Endothelial cell of umbilical vein (primary cell): ENCODE measurements at regions not wholly inside any gene's neighbourhood (a gene's known extent, or its start where the extent isn't known, plus 50 kb on each side); places are given as distances from the start of the nearest gene placed in this dataset.

Experiments
- BruUV-seq: library from RNA; stranded (reverse); fragments of 400-500 nt; replicated peaks from 2 replicates; lab custom pipeline; 2021; lab: Mats Ljungman, UMichigan
- CTCF ChIA-PET: fragments of 300-600, 350-600 bp; sonication (Branson Sonifier 250); formaldehyde crosslinking; loops from one replicate; lab custom pipeline; 2021; ENCODE audit warnings: antibody characterized with exemption, inconsistent platforms; lab: Charles Lee
- POLR2A ChIA-PET: fragments of 300-600, 350-600 bp; sonication (Branson Sonifier 250); formaldehyde crosslinking; loops from one replicate; lab custom pipeline; 2021; ENCODE audit warnings: antibody characterized with exemption, inconsistent platforms; lab: Charles Lee
- DNase-seq: peaks from one replicate; pipeline ENCODE4 v3.0.0-alpha.2; 2011; ENCODE audit warnings: low read depth, low spot score
- FAIRE-seq: peaks from 2 replicates; lab custom pipeline; 2011; peaks lifted over from hg19 to GRCh38; lab: Jason Lieb, UNC
- H2AFZ ChIP-seq: 2 replicates; pipeline ENCODE4 v1.6.0; 2012; ENCODE audit warnings: low read depth, low read length, control low read depth, inconsistent platforms
- H3K27ac ChIP-seq: 2 replicates; pipeline ENCODE4 v1.5.1; 2011; ENCODE audit warnings: low read depth, mild to moderate bottlenecking, control low read depth, low read length, moderate library complexity; ENCODE audit not compliant: insufficient read depth
- H3K27me3 ChIP-seq, 2 experiments: 2 replicates each; pipeline versions ENCODE4 v1.6.0 to v1.6.1; 2011; ENCODE audit warnings: low read length in 2 of 2, mixed read lengths in 1 of 2; ENCODE audit not compliant: control insufficient read depth in 2 of 2, insufficient read depth in 2 of 2
- H3K36me3 ChIP-seq, 2 experiments: 2 replicates in 1 of 2; 3 replicates in 1 of 2; pipeline ENCODE4 v1.5.1; 2011; ENCODE audit warnings: low read length in 2 of 2, mild to moderate bottlenecking in 1 of 2, moderate library complexity in 1 of 2; ENCODE audit not compliant: control insufficient read depth in 2 of 2, insufficient read depth in 2 of 2; ENCODE audit errors: extremely low read depth in 1 of 2
- H3K4me1 ChIP-seq: 3 replicates; pipeline ENCODE4 v1.5.1; 2011; ENCODE audit warnings: mild to moderate bottlenecking, low read length; ENCODE audit not compliant: control insufficient read depth, insufficient read depth; ENCODE audit errors: extremely low read depth
- H3K4me2 ChIP-seq: 2 replicates; pipeline ENCODE4 v1.6.1; 2011; ENCODE audit warnings: low read length, control low read depth, mixed read lengths; ENCODE audit not compliant: insufficient read depth
- H3K4me3 ChIP-seq, 3 experiments: fragments of 200-600 bp in 1 of 3; sonication (generic), shearing (Covaris generic) in 1 of 3; replicated peaks in 1 of 3; 2 replicates each; pipeline ENCODE4 v1.5.1; 2011 to 2016; ENCODE audit warnings: control low read depth in 3 of 3, low read length in 3 of 3, mild to moderate bottlenecking in 2 of 3, inconsistent platforms in 1 of 3, low read depth in 1 of 3, moderate library complexity in 1 of 3; ENCODE audit not compliant: insufficient read depth in 1 of 3
- H3K79me2 ChIP-seq: 2 replicates; pipeline ENCODE4 v1.6.0; 2012; ENCODE audit warnings: low read length, inconsistent platforms; ENCODE audit not compliant: control insufficient read depth, insufficient read depth
- H3K9ac ChIP-seq: replicated peaks from 2 replicates; pipeline ENCODE3; 2011; ENCODE audit warnings: low read length, control low read depth; ENCODE audit not compliant: insufficient read depth; ENCODE audit errors: extremely low read depth
- H3K9me1 ChIP-seq: replicated peaks from 3 replicates; pipeline ENCODE4 v1.6.0; 2011; ENCODE audit warnings: mild to moderate bottlenecking, low read length; ENCODE audit not compliant: control insufficient read depth, insufficient read depth; ENCODE audit errors: extremely low read depth
- H3K9me3 ChIP-seq: replicated peaks from 2 replicates; pipeline ENCODE4 v1.5.1; 2012; ENCODE audit warnings: low read length, inconsistent platforms; ENCODE audit not compliant: control insufficient read depth, insufficient read depth
- H4K20me1 ChIP-seq: replicated peaks from 2 replicates; pipeline ENCODE3; 2011; ENCODE audit warnings: mild to moderate bottlenecking, low read length; ENCODE audit not compliant: control insufficient read depth, insufficient read depth; ENCODE audit errors: extremely low read depth
- CTCF ChIP-seq, 2 donors: IDR thresholded peaks; 1 replicate in 1 of 2; 2 replicates in 1 of 2; pipeline ENCODE4 v1.5.1; 2011; ENCODE audit warnings: low read length in 2 of 2, mild to moderate bottlenecking in 2 of 2, moderate library complexity in 2 of 2, control low read depth in 1 of 2, inconsistent platforms in 1 of 2, low read depth in 1 of 2; ENCODE audit not compliant: insufficient read depth in 1 of 2; ENCODE audit errors: extremely low read depth in 1 of 2
- EZH2 ChIP-seq: IDR thresholded peaks from 2 replicates; pipeline ENCODE4 v1.6.1; 2012; ENCODE audit warnings: borderline replicate concordance, low read depth, mild to moderate bottlenecking, moderate library complexity, low read length, inconsistent platforms; ENCODE audit not compliant: severe bottlenecking
- FOS ChIP-seq: IDR thresholded peaks from 2 replicates; pipeline ENCODE4 v1.6.1; 2011; ENCODE audit warnings: mild to moderate bottlenecking, low read length, moderate library complexity, borderline replicate concordance; ENCODE audit not compliant: insufficient read depth
- GATA2 ChIP-seq: IDR thresholded peaks from 2 replicates; pipeline ENCODE4 v1.7.0; 2011; ENCODE audit warnings: low read depth, mild to moderate bottlenecking, moderate library complexity, mixed read lengths, low read length; ENCODE audit not compliant: insufficient read length, insufficient read depth
- JUN ChIP-seq: IDR thresholded peaks from 2 replicates; pipeline ENCODE4 v1.6.1; 2011; ENCODE audit warnings: borderline replicate concordance, low read depth; ENCODE audit not compliant: insufficient read length, insufficient read depth
- MYC ChIP-seq: IDR thresholded peaks from one replicate; pipeline ENCODE4 v1.6.1; 2011; ENCODE audit warnings: mild to moderate bottlenecking, low read depth, low read length
- POLR2A ChIP-seq: IDR thresholded peaks from 2 replicates; pipeline ENCODE4 v1.6.1; 2012; ENCODE audit warnings: low read depth, mild to moderate bottlenecking, control low read depth, low read length
- POLR2AphosphoS5 ChIP-seq: IDR thresholded peaks from 2 replicates; pipeline ENCODE4 v1.6.1; 2012; ENCODE audit warnings: low read depth, mild to moderate bottlenecking, control low read depth, low read length, moderate library complexity; ENCODE audit not compliant: insufficient read depth
- dilution Hi-C: fragments of 300-500 bp; cut with MboI; formaldehyde crosslinking; loops from one replicate; pipeline ENCODE4 v1.15.0; 2019; ENCODE audit warnings: low sequenced_read_pairs; ENCODE audit not compliant: extremely low pct_ligation_motif_present
- intact Hi-C: fragments of 100-400 bp; cut with micrococcal nuclease; formaldehyde crosslinking; loops from one replicate; pipeline ENCODE4 v1.10.0; 2022
- TF ChIP-seq, protein P1 (sequence below): IDR thresholded peaks from 2 replicates; pipeline ENCODE4 v1.6.1; 2011; ENCODE audit not compliant: insufficient read depth, insufficient read length

- ChIA-PET CTCF (no interaction called here), POLR2A (no interaction called here)
- Histone ChIP-seq H3K9me3 (no peaks in the 10 kb centered on the region), H3K27ac (no peak overlapping the region), H3K9ac (no peak overlapping the region), H3K79me2 (no peaks in the 10 kb centered on the region), H3K4me2 (no peak overlapping the region), H2AFZ (no peak overlapping the region), H3K9me1 (no peaks in the 10 kb centered on the region), H4K20me1 (no peaks in the 10 kb centered on the region), H3K4me3 (no peak overlapping the region), H3K36me3 (no peaks in the 10 kb centered on the region), H3K27me3 (no peaks in the 10 kb centered on the region), H3K4me1 (no peaks in the 10 kb centered on the region)
- DNase-seq: no peak
- TF ChIP-seq CTCF (IDR thresholded peaks at IDR 0.05; ENCODE audit: extremely low read depth in 1 of 2, insufficient read depth in 1 of 2, low read depth in 1 of 2, low read length in 2 of 2) (no peak), JUN (no peak), FOS (no peak), MYC (no peak), POLR2AphosphoS5 (no peak), GATA2 (no peak), POLR2A (no peak), EZH2 (no peak)
- TF ChIP-seq, protein P1, sequence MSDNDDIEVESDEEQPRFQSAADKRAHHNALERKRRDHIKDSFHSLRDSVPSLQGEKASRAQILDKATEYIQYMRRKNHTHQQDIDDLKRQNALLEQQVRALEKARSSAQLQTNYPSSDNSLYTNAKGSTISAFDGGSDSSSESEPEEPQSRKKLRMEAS: no peak
- no peak for FAIRE-seq
- intact Hi-C loops (no loop called here), dilution Hi-C loops (no loop called here)
- BruUV-seq: no TSS peak
Observed at GRCh38 chr7:125201002-125201401, 271.4 kb upstream of the POT1 start.
